GM23248 (cell line): ENCODE measurements at regions not wholly inside any gene's neighbourhood (a gene's known extent, or its start where the extent isn't known, plus 50 kb on each side); places are given as distances from the start of the nearest gene placed in this dataset.

Experiments
- EZH2 ChIP-seq: fragments of 200-600 bp; sonication (generic); IDR thresholded peaks from 2 replicates; pipeline ENCODE4 v1.6.1; 2018; ENCODE audit warnings: antibody characterized with exemption, mild to moderate bottlenecking; ENCODE audit not compliant: insufficient read depth, poor library complexity, severe bottlenecking
- EZH2phosphoT487 ChIP-seq: fragments of 200-600 bp; sonication (generic); IDR thresholded peaks from 2 replicates; pipeline ENCODE4 v1.6.1; 2018; ENCODE audit warnings: antibody characterized with exemption, moderate library complexity, mild to moderate bottlenecking, low read depth; ENCODE audit not compliant: insufficient read depth

DNA sequence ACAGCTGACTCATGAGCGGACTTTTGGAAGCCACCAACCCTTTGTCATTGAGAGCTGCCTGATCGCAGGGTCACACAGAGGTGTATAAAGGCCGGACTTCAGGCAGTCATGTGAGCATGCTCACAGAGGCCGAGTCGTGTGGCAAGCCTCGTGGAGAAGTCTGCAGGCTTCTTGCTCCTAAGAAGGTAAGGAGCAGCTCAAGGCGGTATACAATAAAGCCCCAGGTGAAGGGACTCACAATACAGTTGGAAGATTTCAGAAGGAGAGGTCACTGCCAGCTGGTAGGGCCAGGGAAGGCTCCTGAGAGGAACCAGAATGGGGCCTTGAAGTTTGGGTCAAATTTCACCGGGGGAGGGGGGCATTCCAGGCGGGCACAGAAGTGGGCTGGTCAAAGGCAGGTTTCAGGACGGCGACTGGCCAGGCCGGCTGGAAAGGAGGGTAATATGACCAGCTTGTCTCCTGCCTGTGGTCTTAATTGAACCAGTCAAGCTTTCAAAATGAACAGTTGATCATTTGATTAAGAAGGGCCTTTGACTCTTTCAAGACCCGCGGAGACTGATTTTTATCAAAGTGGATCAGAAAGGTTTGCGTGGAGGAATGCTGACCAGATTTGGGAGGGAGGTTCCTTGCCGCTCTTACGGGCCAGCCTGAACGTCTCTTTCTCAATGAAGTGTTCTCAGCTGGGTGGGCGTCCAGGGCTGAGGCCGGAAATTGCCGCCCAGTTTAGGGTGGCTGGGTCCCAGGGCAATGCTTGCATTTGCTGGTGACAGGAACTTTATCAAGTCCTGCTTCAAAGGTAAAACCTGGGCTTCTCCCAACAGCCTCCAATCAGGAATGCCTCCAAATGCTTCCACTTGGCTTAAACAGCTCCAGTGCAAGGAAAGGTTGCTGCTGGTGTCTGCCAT lies 178.6 kb downstream of the EMX2 start:
- TF ChIP-seq EZH2phosphoT487 (no peak), EZH2 (no peak)
